ENCODE measurements at regions not wholly inside any gene's neighbourhood (a gene's known extent, or its start where the extent isn't known, plus 50 kb on each side); places are given as distances from the start of the nearest gene placed in this dataset.

DNA sequence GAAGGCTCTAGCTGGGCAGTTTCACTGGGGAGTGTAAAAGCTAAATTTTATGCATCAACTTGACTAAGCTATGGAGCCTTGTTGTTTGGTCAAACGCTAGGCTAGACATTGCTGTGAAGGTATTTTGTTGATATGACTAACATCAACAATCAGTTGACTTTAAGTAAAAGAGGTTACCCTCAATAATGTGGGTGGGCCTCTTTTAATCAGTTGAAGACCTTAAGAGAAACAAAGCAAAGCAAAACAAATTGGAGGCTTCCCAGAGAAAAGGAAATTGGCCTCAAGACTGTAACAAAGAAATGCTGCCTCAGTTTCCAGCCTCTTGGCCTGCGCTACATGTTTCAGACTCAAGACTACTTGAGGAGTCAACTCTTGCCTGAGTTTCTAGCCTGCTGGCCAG lies 50.0 kb upstream of the TSC22D1 start:
- TF ChIP-seq EZH2 (IDR thresholded peaks at IDR 0.05; ENCODE audit: low read length): no peak
- no peak for TF ChIP-seq CTCF (optimal IDR thresholded peaks at IDR 0.05 in 1 of 3, IDR thresholded peaks at IDR 0.05 in 1 of 3, conservative IDR thresholded peaks at IDR 0.05 in 1 of 3; ENCODE audit: extremely low read depth in 1 of 3, insufficient read depth in 2 of 3, low read length in 3 of 3)

Data from keratinocyte (primary cell).